ENCODE measurements at regions not wholly inside any gene's neighbourhood (a gene's known extent, or its start where the extent isn't known, plus 50 kb on each side); places are given as distances from the start of the nearest gene placed in this dataset.

DNA sequence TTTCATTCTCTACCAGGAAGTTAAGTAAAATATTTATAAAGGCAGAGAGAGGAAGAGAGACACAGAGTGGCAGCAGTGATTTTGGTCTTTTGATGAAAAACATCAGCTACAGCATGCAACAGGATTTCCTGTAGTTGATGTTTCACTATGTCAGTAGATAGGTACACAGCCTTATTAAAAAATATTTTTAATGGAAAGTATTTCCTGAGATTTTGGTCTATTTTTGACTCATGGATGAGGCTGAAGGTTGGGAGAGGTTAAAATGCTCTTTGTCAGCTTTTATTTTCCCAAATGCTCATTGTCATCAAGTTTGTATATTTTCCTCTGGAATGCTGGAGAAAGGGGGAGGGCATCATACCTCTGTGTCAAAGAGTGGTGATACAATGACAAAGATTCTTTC, 1112.5 kb downstream of the CBLN2 start:
- no peak overlapping the region for H3K4me3 ChIP-seq (replicated peaks; ENCODE audit: low read depth, low read length)
- TF ChIP-seq, protein P1, sequence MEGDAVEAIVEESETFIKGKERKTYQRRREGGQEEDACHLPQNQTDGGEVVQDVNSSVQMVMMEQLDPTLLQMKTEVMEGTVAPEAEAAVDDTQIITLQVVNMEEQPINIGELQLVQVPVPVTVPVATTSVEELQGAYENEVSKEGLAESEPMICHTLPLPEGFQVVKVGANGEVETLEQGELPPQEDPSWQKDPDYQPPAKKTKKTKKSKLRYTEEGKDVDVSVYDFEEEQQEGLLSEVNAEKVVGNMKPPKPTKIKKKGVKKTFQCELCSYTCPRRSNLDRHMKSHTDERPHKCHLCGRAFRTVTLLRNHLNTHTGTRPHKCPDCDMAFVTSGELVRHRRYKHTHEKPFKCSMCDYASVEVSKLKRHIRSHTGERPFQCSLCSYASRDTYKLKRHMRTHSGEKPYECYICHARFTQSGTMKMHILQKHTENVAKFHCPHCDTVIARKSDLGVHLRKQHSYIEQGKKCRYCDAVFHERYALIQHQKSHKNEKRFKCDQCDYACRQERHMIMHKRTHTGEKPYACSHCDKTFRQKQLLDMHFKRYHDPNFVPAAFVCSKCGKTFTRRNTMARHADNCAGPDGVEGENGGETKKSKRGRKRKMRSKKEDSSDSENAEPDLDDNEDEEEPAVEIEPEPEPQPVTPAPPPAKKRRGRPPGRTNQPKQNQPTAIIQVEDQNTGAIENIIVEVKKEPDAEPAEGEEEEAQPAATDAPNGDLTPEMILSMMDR (IDR thresholded peaks at IDR 0.05; ENCODE audit: low read depth, low read length, missing control alignments) = no peak
- no peak for DNase-seq (ENCODE audit: extremely low read depth, low read depth)

DNA sequence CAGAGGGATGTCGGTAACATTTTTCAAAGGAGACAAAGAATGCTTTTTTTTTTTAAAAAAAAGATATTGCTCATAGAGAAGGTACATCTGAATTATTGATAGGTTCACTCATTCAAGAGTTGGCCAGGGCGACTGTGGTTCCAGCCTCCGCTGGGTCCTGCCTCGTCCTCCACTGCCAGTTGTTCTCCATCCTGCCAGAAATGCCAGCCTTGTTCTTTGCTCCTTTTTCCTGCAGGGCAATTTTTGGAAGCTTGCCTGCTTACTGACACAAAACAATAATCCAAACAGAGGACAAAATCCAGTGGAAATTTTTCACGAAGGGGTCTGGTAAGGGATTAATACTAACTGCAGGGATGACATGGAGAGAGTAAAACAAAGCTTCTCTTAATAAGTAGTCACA, 1113.0 kb downstream of the CBLN2 start:
- TF ChIP-seq, protein P1 (IDR thresholded peaks at IDR 0.05; ENCODE audit: low read depth, low read length, missing control alignments) = no peak
- no peak for DNase-seq (ENCODE audit: extremely low read depth, low read depth)
- H3K4me3 ChIP-seq (replicated peaks; ENCODE audit: low read depth, low read length) = no peak overlapping the region

GRCh38 chr18:71426441-71426840, 1117.7 kb downstream of the CBLN2 start:
- H3K4me3 ChIP-seq (replicated peaks; ENCODE audit: low read depth, low read length) = no peak overlapping the region
- TF ChIP-seq, protein P1 (IDR thresholded peaks at IDR 0.05; ENCODE audit: low read depth, low read length, missing control alignments) = no peak
- DNase-seq (ENCODE audit: extremely low read depth, low read depth) = no peak

- TF ChIP-seq, protein P1 (IDR thresholded peaks at IDR 0.05; ENCODE audit: low read depth, low read length, missing control alignments) = no peak
- no peak overlapping the region for H3K4me3 ChIP-seq (replicated peaks; ENCODE audit: low read depth, low read length)
- no peak for DNase-seq (ENCODE audit: extremely low read depth, low read depth)
These were observed 1116.4 kb downstream of the SOCS6 start for GRCh38 chr18:71405169-71405809.

GRCh38 chr18:71403501-71403900, 1114.7 kb downstream of the SOCS6 start:
- TF ChIP-seq, protein P1 (IDR thresholded peaks at IDR 0.05; ENCODE audit: low read depth, low read length, missing control alignments) = no peak
- DNase-seq (ENCODE audit: extremely low read depth, low read depth) = no peak
- H3K4me3 ChIP-seq (replicated peaks; ENCODE audit: low read depth, low read length) = no peak overlapping the region

DNA sequence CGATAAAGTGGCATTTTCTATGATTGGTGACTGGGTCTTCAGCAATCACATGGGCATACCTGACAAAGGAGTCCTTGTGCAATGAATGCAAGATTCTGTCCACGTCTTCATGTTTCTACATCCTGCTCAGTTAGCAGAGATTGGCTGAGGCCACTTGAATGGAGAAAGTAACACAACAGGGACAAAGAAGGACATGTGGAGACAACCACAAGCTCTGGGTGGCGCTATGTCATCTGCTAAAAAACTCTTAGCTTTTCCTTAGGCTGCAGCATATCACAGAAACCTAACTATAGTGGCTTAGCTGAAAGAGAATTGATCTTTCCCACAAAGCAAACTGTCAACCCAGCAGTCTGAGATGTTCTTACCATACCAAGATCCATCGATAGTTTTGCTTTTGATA, 1109.7 kb downstream of the SOCS6 start:
- no peak for DNase-seq (ENCODE audit: extremely low read depth, low read depth)
- TF ChIP-seq, protein P1 (IDR thresholded peaks at IDR 0.05; ENCODE audit: low read depth, low read length, missing control alignments) = no peak
- H3K4me3 ChIP-seq (replicated peaks; ENCODE audit: low read depth, low read length) = no peak overlapping the region

DNA sequence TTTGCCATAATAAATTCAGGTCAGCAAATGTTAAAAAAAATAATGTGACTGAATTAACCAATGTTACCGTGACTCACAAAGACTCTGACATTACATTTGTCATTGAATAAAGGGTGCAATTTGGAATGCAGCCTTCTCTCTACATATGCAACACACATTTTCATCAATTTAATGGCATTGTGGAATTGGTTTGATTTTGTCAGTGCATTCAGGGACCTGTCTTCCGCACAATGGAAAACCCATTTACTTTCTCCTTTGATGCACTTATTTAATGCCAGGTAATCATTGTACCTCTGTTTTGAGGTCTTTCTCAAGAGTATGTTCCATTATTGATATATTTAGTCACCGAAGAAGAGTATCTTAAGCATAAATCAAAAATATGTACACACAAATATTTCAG, 1099.3 kb downstream of the SOCS6 start:
- no peak for DNase-seq (ENCODE audit: extremely low read depth, low read depth)
- TF ChIP-seq, protein P1 (IDR thresholded peaks at IDR 0.05; ENCODE audit: low read depth, low read length, missing control alignments) = no peak
- no peak overlapping the region for H3K4me3 ChIP-seq (replicated peaks; ENCODE audit: low read depth, low read length)
